ENCODE measurements at regions not wholly inside any gene's neighbourhood (a gene's known extent, or its start where the extent isn't known, plus 50 kb on each side); places are given as distances from the start of the nearest gene placed in this dataset.

DNA sequence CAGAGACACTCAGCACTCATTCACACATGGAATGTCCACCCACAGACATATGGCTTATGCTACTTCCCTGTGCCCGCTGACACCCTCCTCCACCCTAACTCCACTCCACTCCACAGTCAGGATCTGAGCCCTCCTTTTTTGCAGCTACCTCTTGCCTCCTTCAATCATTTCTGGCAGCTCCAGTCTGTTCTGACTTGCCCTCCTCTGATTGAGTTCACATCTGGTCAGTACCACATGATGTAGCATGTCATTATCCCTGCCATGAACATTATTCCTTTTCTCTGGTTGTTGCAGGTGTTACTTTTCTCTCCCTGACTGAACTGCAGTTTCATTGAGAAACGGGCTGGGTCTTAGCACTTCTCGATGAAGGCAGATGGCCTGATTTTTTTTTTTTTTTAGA is 130.1 kb upstream of the EGR2 start:
- 78 to 80% methylated on average over 3 of the region's 3 CpGs for WGBS, 2 donors
- H3K36me3 ChIP-seq: no peaks in the 10 kb centered on the region

GRCh38 chr10:62939698-62940097 is 123.5 kb upstream of the EGR2 start:
- H3K9me3 ChIP-seq: no peaks in the 10 kb centered on the region
- no peaks in the 10 kb centered on the region for H3K36me3 ChIP-seq
- TF ChIP-seq, protein P1, sequence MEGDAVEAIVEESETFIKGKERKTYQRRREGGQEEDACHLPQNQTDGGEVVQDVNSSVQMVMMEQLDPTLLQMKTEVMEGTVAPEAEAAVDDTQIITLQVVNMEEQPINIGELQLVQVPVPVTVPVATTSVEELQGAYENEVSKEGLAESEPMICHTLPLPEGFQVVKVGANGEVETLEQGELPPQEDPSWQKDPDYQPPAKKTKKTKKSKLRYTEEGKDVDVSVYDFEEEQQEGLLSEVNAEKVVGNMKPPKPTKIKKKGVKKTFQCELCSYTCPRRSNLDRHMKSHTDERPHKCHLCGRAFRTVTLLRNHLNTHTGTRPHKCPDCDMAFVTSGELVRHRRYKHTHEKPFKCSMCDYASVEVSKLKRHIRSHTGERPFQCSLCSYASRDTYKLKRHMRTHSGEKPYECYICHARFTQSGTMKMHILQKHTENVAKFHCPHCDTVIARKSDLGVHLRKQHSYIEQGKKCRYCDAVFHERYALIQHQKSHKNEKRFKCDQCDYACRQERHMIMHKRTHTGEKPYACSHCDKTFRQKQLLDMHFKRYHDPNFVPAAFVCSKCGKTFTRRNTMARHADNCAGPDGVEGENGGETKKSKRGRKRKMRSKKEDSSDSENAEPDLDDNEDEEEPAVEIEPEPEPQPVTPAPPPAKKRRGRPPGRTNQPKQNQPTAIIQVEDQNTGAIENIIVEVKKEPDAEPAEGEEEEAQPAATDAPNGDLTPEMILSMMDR (IDR thresholded peaks at IDR 0.05): no peak
- TF ChIP-seq POLR2A (IDR thresholded peaks at IDR 0.05) (no peak), EP300 (IDR thresholded peaks at IDR 0.05) (no peak)
- WGBS, 2 donors: 96 to 98% methylated on average over 2 of the region's 2 CpGs
- no peak for DNase-seq (ENCODE audit: low spot score in 2 of 2)
- no peaks in the 10 kb centered on the region for H3K27me3 ChIP-seq
- H3K4me1 ChIP-seq: peaks cover 0 to 2% (median 0%) of the 10 kb centered on the region in 4 donors
- H3K27ac ChIP-seq: no peak overlapping the region
- no peak overlapping the region for H3K4me3 ChIP-seq

More for the DNA sequence above, 130.1 kb upstream of the EGR2 start:
- no peak for TF ChIP-seq POLR2A (IDR thresholded peaks at IDR 0.05)
- TF ChIP-seq EP300 (IDR thresholded peaks at IDR 0.05): no peak
- TF ChIP-seq, protein P1 (IDR thresholded peaks at IDR 0.05): no peak
- no peak for DNase-seq (ENCODE audit: low spot score in 2 of 2)
- Histone ChIP-seq H3K4me3 (no peak overlapping the region), H3K9me3 (peaks cover 0 to 12% (median 0%) of the 10 kb centered on the region in 4 donors), H3K27me3 (no peaks in the 10 kb centered on the region), H3K27ac (no peak overlapping the region), H3K4me1 (no peaks in the 10 kb centered on the region)

GRCh38 chr10:62938672-62939071 is 122.5 kb upstream of the EGR2 start:
- WGBS, 2 donors: 86 to 88% methylated on average over 5 of the region's 5 CpGs

GRCh38 chr10:62937674-62938073 is 121.5 kb upstream of the EGR2 start:
- no peaks in the 10 kb centered on the region for H3K36me3 ChIP-seq
- DNase-seq (ENCODE audit: low spot score in 2 of 2): no peak
- no peaks in the 10 kb centered on the region for H3K9me3 ChIP-seq
- no peak overlapping the region for H3K27ac ChIP-seq
- 95 to 97% methylated on average over 6 of the region's 6 CpGs for WGBS, 2 donors
- H3K27me3 ChIP-seq: no peaks in the 10 kb centered on the region
- no peak overlapping the region for H3K4me3 ChIP-seq
- H3K4me1 ChIP-seq: peaks cover 0 to 3% (median 0%) of the 10 kb centered on the region in 4 donors
- TF ChIP-seq, protein P1 (IDR thresholded peaks at IDR 0.05): no peak
- no peak for TF ChIP-seq POLR2A (IDR thresholded peaks at IDR 0.05)
- TF ChIP-seq EP300 (IDR thresholded peaks at IDR 0.05): no peak

More at GRCh38 chr10:62938672-62939071, 122.5 kb upstream of the EGR2 start:
- Histone ChIP-seq H3K36me3 (no peaks in the 10 kb centered on the region), H3K27ac (no peak overlapping the region), H3K4me1 (peaks cover 0 to 3% (median 0%) of the 10 kb centered on the region in 4 donors), H3K9me3 (no peaks in the 10 kb centered on the region), H3K27me3 (no peaks in the 10 kb centered on the region), H3K4me3 (no peak overlapping the region)
- TF ChIP-seq EP300 (IDR thresholded peaks at IDR 0.05): no peak
- TF ChIP-seq POLR2A (IDR thresholded peaks at IDR 0.05): no peak
- TF ChIP-seq, protein P1 (IDR thresholded peaks at IDR 0.05): no peak
- DNase-seq (ENCODE audit: low spot score in 2 of 2): no peak

DNA sequence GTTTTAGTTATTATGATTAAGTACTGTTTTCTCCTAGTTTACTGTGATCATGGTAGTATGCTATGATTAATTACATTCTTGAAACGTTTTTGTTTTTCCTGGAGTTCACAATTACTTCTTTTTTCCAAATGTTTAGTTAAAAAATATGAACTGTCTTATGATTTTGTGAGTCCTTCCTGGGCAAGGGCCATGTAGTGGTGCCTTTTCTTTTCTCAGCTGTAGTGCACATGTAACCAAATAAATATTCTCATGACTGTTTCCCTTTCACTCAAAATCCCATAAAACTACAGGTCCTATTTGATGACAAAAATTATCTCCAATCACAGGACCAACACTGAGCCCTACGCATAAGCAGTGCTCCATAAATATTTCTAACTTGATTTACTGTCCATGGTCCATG is 118.9 kb upstream of the EGR2 start:
- no peaks in the 10 kb centered on the region for H3K27me3 ChIP-seq
- H3K27ac ChIP-seq: peak overlapping the region in 1 of 4 donors; percentile 70
- no peak overlapping the region for H3K4me3 ChIP-seq
- no peaks in the 10 kb centered on the region for H3K9me3 ChIP-seq
- 49 to 50% methylated on average over 2 of the region's 2 CpGs for WGBS, 2 donors
- TF ChIP-seq POLR2A (IDR thresholded peaks at IDR 0.05) (no peak), EP300 (IDR thresholded peaks at IDR 0.05) (no peak)
- TF ChIP-seq, protein P1 (IDR thresholded peaks at IDR 0.05): no peak
- H3K4me1 ChIP-seq: peaks cover 0 to 3% (median 0%) of the 10 kb centered on the region in 4 donors
- DNase-seq (ENCODE audit: low spot score in 2 of 2): no peak
- H3K36me3 ChIP-seq: no peaks in the 10 kb centered on the region

All from tibial nerve (tissue), 4 donors.